K562 (cell line): ENCODE measurements at regions not wholly inside any gene's neighbourhood (a gene's known extent, or its start where the extent isn't known, plus 50 kb on each side); places are given as distances from the start of the nearest gene placed in this dataset.

Experiments used
- ATAC-seq: fragments of 200-7000 bp; cut with Tn5 transposase; 3 replicates; pipeline ENCODE4 v1.9.1; 2020; ENCODE audit warnings: moderate library complexity
- BruUV-seq: library from RNA; stranded (reverse); fragments of 400-500 nt; replicated peaks from 2 replicates; lab custom pipeline; 2021; lab: Mats Ljungman, UMichigan
- CTCF ChIA-PET: fragments of 300-600 bp; formaldehyde crosslinking; extraction: SDS; loops from one replicate; lab custom pipeline; 2021; ENCODE audit warnings: low intra/inter-chr PET ratio; lab: Yijun Ruan, JAX
- POLR2A ChIA-PET: fragments of 300-600, 350-650 bp; sonication (Branson Sonifier 250); formaldehyde crosslinking; extraction: SDS; loops from one replicate; lab custom pipeline; 2021; ENCODE audit warnings: antibody characterized with exemption, inconsistent platforms; lab: Yijun Ruan, JAX
- DNase-seq, 4 experiments: peaks; one replicate each; pipeline versions ENCODE4 v3.0.0 to v3.0.0-alpha.2; 2011 to 2018; ENCODE audit warnings: low spot score in 3 of 4, mixed read lengths in 3 of 4; ENCODE audit errors: extremely low read depth in 1 of 4
- FAIRE-seq: peaks from 2 replicates; lab custom pipeline; 2011; peaks lifted over from hg19 to GRCh38; lab: Jason Lieb, UNC
- H2AFZ ChIP-seq: 2 replicates; pipeline ENCODE4 v1.6.0; 2011; ENCODE audit warnings: low read depth, low read length, control low read depth, inconsistent platforms
- H3K27ac ChIP-seq: fragments of 200-600 bp; 3 replicates; pipeline ENCODE4 v1.8.0; 2011; ENCODE audit warnings: low read depth, mild to moderate bottlenecking, control low read depth, inconsistent platforms, low read length, moderate library complexity, mixed read lengths; ENCODE audit errors: extremely low read depth
- H3K27me3 ChIP-seq, 2 experiments: fragments of 300-600 bp in 1 of 2; 2 replicates in 1 of 2; 3 replicates in 1 of 2; pipeline versions ENCODE4 v1.6.0 to v1.8.0; 2011; ENCODE audit warnings: inconsistent platforms in 2 of 2, low read length in 2 of 2, mild to moderate bottlenecking in 1 of 2, mixed read lengths in 1 of 2, moderate library complexity in 1 of 2; ENCODE audit not compliant: control insufficient read depth in 2 of 2, insufficient read depth in 2 of 2
- H3K36me3 ChIP-seq: fragments of 300-600 bp; 3 replicates; pipeline ENCODE4 v1.8.0; 2011; ENCODE audit warnings: mild to moderate bottlenecking, low read length, inconsistent platforms; ENCODE audit not compliant: control insufficient read depth, insufficient read depth
- H3K4me1 ChIP-seq, 2 experiments: fragments of 200-600 bp in 1 of 2; replicated peaks in 1 of 2; 2 replicates in 1 of 2; 3 replicates in 1 of 2; pipeline versions ENCODE4 v1.5.1 to v1.8.0; 2011; ENCODE audit warnings: inconsistent platforms in 2 of 2, low read length in 2 of 2, mild to moderate bottlenecking in 1 of 2, mixed read lengths in 1 of 2, moderate library complexity in 1 of 2; ENCODE audit not compliant: control insufficient read depth in 2 of 2, insufficient read depth in 2 of 2
- H3K4me2 ChIP-seq: 2 replicates; pipeline ENCODE4 v1.6.1; 2011; ENCODE audit warnings: low read length, control low read depth, inconsistent platforms, mixed read lengths; ENCODE audit not compliant: insufficient read depth
- H3K4me3 ChIP-seq: fragments of 200-600 bp; sonication (generic), shearing (Covaris generic); 2 replicates; pipeline ENCODE4 v1.5.1; 2016; ENCODE audit warnings: control low read depth, inconsistent platforms
- H3K79me2 ChIP-seq: fragments of 200-600 bp; 3 replicates; pipeline ENCODE4 v1.8.0; 2011; ENCODE audit warnings: low read length, inconsistent platforms; ENCODE audit not compliant: control insufficient read depth, insufficient read depth
- H3K9ac ChIP-seq, 2 experiments: 2 replicates each; pipeline versions ENCODE4 v1.6.0 to v1.6.1; 2011; ENCODE audit warnings: low read depth in 2 of 2, low read length in 2 of 2, control low read depth in 1 of 2, inconsistent platforms in 1 of 2, mild to moderate bottlenecking in 1 of 2, mixed read lengths in 1 of 2; ENCODE audit not compliant: insufficient read depth in 1 of 2
- H3K9me1 ChIP-seq: one replicate; pipeline ENCODE4 v1.6.0; 2011; ENCODE audit warnings: inconsistent platforms, mild to moderate bottlenecking, low read length, moderate library complexity; ENCODE audit not compliant: control insufficient read depth, insufficient read depth
- H3K9me3 ChIP-seq: replicated peaks from 2 replicates; pipeline ENCODE4 v1.5.1; 2011; ENCODE audit warnings: low read depth, low read length, inconsistent platforms; ENCODE audit not compliant: control insufficient read depth, insufficient read depth
- H4K20me1 ChIP-seq: replicated peaks from 2 replicates; pipeline ENCODE4 v1.6.1; 2011; ENCODE audit warnings: low read length, inconsistent platforms, mixed read lengths; ENCODE audit not compliant: control insufficient read depth, insufficient read depth
- BACH1 ChIP-seq: fragments of 200-800 bp; sonication (Bioruptor generic); IDR thresholded peaks from 2 replicates; pipeline ENCODE4 v1.6.1; 2016; ENCODE audit warnings: missing genetic modification characterization, missing compliant biosample characterization
- BRCA1 ChIP-seq, 2 experiments: fragments of 450-650 bp in 1 of 2; sonication (generic) in 1 of 2; formaldehyde crosslinking in 1 of 2; IDR thresholded peaks; 2 replicates each; pipeline versions ENCODE4 v1.5.0 to v1.6.1; 2017 to 2020; ENCODE audit warnings: mild to moderate bottlenecking in 1 of 2, missing genetic modification reagents in 1 of 2
- HIVEP1 ChIP-seq: fragments of 250-450 bp; sonication (Bioruptor Pico); IDR thresholded peaks from 2 replicates; pipeline ENCODE4 v1.4.0; 2020; ENCODE audit warnings: mild to moderate bottlenecking
- MAFF ChIP-seq: IDR thresholded peaks from 2 replicates; pipeline ENCODE4 v1.6.1; 2012; ENCODE audit warnings: low read length, improper control_type of control experiment
- MCM2 ChIP-seq: fragments of 450-650 bp; IDR thresholded peaks from 2 replicates; pipeline ENCODE4 v1.6.1; 2017; ENCODE audit warnings: low read depth, mild to moderate bottlenecking
- RAD21 ChIP-seq, 2 experiments: fragments of 250-450 bp in 1 of 2; fragments of 450-650 bp in 1 of 2; sonication (Bioruptor Pico) in 1 of 2; formaldehyde crosslinking in 1 of 2; IDR thresholded peaks in 1 of 2; conservative IDR thresholded peaks in 1 of 2; 2 replicates each; pipeline versions ENCODE4 v1.4.0 to v1.8.0; 2020 to 2022; ENCODE audit warnings: mild to moderate bottlenecking in 2 of 2, moderate library complexity in 1 of 2
- RBBP5 ChIP-seq: fragments of 200-600 bp; sonication (generic); IDR thresholded peaks from 2 replicates; pipeline ENCODE4 v1.6.1; 2012; ENCODE audit warnings: borderline replicate concordance, mild to moderate bottlenecking, low read length, control low read depth, inconsistent platforms; ENCODE audit not compliant: insufficient read depth, poor library complexity, severe bottlenecking
- SOX6 ChIP-seq: fragments of 450-650 bp; IDR thresholded peaks from 2 replicates; pipeline ENCODE4 v1.6.1; 2014; ENCODE audit warnings: mild to moderate bottlenecking
- SRF ChIP-seq, 2 experiments: fragments of 250-450, 450-650 bp in 1 of 2; sonication (Bioruptor Pico) in 1 of 2; sonication (generic) in 1 of 2; formaldehyde crosslinking; IDR thresholded peaks; 2 replicates each; pipeline versions ENCODE4 v1.5.0 to v1.5.1; 2020 to 2022; ENCODE audit warnings: mild to moderate bottlenecking in 1 of 2, missing genetic modification reagents in 1 of 2
- ZNF561 ChIP-seq: fragments of 450-650 bp; formaldehyde crosslinking; conservative IDR thresholded peaks from 2 replicates; pipeline ENCODE4 v1.4.0; 2020; ENCODE audit warnings: mild to moderate bottlenecking, moderate library complexity
- WGBS: fragments of 100-300 bp; shearing (Covaris generic); methylation state at CpG from one replicate; pipeline ENCODE4 v1.1.6; 2016; ENCODE audit warnings: low coverage, mixed read lengths; ENCODE audit not compliant: insufficient coverage; ENCODE audit errors: missing lambda C conversion rate; 5-methylcytosine and 5-hydroxymethylcytosine counted together
- in situ Hi-C: fragments of 300-500 bp; cut with MboI; formaldehyde crosslinking; loops from 4 replicates; pipeline ENCODE4 v1.15.0; 2018; ENCODE audit warnings: inconsistent platforms, mixed read lengths
- intact Hi-C: fragments of 100-400 bp; cut with micrococcal nuclease; formaldehyde crosslinking; loops from 2 replicates; pipeline ENCODE4 v1.14.2; 2022
- TF ChIP-seq, protein P1 (sequence below): fragments of 250-450 bp; sonication (Bioruptor Pico); IDR thresholded peaks from 2 replicates; pipeline ENCODE4 v1.9.0; 2021; ENCODE audit warnings: mild to moderate bottlenecking
- TF ChIP-seq, protein P2 (sequence below): fragments of 250-450 bp; sonication (Bioruptor Pico); IDR thresholded peaks from 2 replicates; pipeline ENCODE4 v1.8.0; 2022; ENCODE audit warnings: inconsistent platforms
- TF ChIP-seq, protein P3 (sequence below): fragments of 200-800 bp; sonication (Bioruptor generic); IDR thresholded peaks from 2 replicates; pipeline ENCODE4 v1.6.1; 2017; ENCODE audit warnings: missing genetic modification characterization, missing compliant biosample characterization
- TF ChIP-seq, protein P4 (sequence below), 2 experiments: IDR thresholded peaks; 2 replicates each; pipeline ENCODE4 v1.6.1; 2012; ENCODE audit warnings: improper control_type of control experiment in 2 of 2, low read depth in 2 of 2, low read length in 2 of 2, borderline replicate concordance in 1 of 2

DNA sequence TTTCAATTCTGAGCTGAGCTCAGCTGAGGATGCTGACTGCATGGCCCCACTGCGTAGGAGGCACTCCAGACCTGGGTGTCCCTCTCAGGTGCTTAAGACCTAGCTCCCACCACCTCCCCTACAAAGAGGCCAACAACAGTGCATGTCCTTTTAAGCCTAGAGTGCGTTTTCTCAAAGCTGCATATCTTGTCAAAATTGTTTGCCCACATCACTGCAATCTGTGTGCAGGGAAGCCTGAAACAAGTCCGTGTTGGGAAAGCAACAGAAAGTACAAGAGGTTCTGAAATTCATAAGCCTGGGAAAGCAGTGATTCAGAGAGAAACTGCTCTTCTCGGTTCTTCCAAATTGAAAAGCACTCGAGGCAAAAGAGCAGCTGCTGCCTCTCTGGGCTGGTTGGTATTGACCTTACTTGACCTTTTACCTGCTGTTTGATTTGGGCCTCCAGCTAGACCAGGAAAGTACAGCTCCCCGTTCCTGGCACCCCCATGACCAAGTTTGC lies 238.4 kb downstream of the NR2F1-AS1 start:
- intact Hi-C loops = no loop called here
- Histone ChIP-seq H3K9me1 (no peaks in the 10 kb centered on the region), H3K36me3 (no peaks in the 10 kb centered on the region), H3K4me3 (no peak overlapping the region), H2AFZ (no peak overlapping the region), H3K79me2 (no peaks in the 10 kb centered on the region), H3K9me3 (no peaks in the 10 kb centered on the region), H3K27me3 (no peaks in the 10 kb centered on the region), H3K9ac (no peak overlapping the region), H4K20me1 (no peaks in the 10 kb centered on the region), H3K4me2 (no peak overlapping the region), H3K27ac (no peak overlapping the region), H3K4me1 (no peaks in the 10 kb centered on the region)
- FAIRE-seq (no peak), ATAC-seq (no peak), DNase-seq (no peak)
- no peak for TF ChIP-seq HIVEP1
- TF ChIP-seq SOX6 = no peak
- no peak for TF ChIP-seq BRCA1 (IDR thresholded peaks at IDR 0.05)
- no peak for TF ChIP-seq BRCA1 (CRISPR knock-in tag; IDR thresholded peaks at IDR 0.05)
- no peak for TF ChIP-seq RAD21 (CRISPR knock-in tag; conservative IDR thresholded peaks at IDR 0.05 in 1 of 2, IDR thresholded peaks at IDR 0.05 in 1 of 2)
- TF ChIP-seq RBBP5 = no peak
- TF ChIP-seq, protein P1, sequence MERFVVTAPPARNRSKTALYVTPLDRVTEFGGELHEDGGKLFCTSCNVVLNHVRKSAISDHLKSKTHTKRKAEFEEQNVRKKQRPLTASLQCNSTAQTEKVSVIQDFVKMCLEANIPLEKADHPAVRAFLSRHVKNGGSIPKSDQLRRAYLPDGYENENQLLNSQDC (CRISPR knock-in tag) = no peak
- no peak for TF ChIP-seq MCM2
- TF ChIP-seq ZNF561 = no peak
- no peak for TF ChIP-seq SRF (CRISPR knock-in tag; IDR thresholded peaks at IDR 0.05)
- TF ChIP-seq, protein P2, sequence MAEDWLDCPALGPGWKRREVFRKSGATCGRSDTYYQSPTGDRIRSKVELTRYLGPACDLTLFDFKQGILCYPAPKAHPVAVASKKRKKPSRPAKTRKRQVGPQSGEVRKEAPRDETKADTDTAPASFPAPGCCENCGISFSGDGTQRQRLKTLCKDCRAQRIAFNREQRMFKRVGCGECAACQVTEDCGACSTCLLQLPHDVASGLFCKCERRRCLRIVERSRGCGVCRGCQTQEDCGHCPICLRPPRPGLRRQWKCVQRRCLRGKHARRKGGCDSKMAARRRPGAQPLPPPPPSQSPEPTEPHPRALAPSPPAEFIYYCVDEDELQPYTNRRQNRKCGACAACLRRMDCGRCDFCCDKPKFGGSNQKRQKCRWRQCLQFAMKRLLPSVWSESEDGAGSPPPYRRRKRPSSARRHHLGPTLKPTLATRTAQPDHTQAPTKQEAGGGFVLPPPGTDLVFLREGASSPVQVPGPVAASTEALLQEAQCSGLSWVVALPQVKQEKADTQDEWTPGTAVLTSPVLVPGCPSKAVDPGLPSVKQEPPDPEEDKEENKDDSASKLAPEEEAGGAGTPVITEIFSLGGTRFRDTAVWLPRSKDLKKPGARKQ = no peak
- TF ChIP-seq, protein P3, sequence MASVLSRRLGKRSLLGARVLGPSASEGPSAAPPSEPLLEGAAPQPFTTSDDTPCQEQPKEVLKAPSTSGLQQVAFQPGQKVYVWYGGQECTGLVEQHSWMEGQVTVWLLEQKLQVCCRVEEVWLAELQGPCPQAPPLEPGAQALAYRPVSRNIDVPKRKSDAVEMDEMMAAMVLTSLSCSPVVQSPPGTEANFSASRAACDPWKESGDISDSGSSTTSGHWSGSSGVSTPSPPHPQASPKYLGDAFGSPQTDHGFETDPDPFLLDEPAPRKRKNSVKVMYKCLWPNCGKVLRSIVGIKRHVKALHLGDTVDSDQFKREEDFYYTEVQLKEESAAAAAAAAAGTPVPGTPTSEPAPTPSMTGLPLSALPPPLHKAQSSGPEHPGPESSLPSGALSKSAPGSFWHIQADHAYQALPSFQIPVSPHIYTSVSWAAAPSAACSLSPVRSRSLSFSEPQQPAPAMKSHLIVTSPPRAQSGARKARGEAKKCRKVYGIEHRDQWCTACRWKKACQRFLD (CRISPR knock-in tag) = no peak
- TF ChIP-seq MAFF = no peak
- TF ChIP-seq, protein P4, sequence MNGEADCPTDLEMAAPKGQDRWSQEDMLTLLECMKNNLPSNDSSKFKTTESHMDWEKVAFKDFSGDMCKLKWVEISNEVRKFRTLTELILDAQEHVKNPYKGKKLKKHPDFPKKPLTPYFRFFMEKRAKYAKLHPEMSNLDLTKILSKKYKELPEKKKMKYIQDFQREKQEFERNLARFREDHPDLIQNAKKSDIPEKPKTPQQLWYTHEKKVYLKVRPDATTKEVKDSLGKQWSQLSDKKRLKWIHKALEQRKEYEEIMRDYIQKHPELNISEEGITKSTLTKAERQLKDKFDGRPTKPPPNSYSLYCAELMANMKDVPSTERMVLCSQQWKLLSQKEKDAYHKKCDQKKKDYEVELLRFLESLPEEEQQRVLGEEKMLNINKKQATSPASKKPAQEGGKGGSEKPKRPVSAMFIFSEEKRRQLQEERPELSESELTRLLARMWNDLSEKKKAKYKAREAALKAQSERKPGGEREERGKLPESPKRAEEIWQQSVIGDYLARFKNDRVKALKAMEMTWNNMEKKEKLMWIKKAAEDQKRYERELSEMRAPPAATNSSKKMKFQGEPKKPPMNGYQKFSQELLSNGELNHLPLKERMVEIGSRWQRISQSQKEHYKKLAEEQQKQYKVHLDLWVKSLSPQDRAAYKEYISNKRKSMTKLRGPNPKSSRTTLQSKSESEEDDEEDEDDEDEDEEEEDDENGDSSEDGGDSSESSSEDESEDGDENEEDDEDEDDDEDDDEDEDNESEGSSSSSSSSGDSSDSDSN (IDR thresholded peaks at IDR 0.05; ENCODE audit: borderline replicate concordance in 1 of 2, low read depth in 2 of 2, low read length in 2 of 2) = no peak
- TF ChIP-seq BACH1 = no peak
- in situ Hi-C loops = no loop called here
- POLR2A ChIA-PET = no interaction called here
- WGBS = 3% methylated on average over 6 of the region's 6 CpGs
- CTCF ChIA-PET = no interaction called here
- no TSS peak for BruUV-seq
